ENCODE measurements at regions not wholly inside any gene's neighbourhood (a gene's known extent, or its start where the extent isn't known, plus 50 kb on each side); places are given as distances from the start of the nearest gene placed in this dataset.
A peak's percentile ranks its signal among the peaks of the same experiment; 100 is the strongest.

DNA sequence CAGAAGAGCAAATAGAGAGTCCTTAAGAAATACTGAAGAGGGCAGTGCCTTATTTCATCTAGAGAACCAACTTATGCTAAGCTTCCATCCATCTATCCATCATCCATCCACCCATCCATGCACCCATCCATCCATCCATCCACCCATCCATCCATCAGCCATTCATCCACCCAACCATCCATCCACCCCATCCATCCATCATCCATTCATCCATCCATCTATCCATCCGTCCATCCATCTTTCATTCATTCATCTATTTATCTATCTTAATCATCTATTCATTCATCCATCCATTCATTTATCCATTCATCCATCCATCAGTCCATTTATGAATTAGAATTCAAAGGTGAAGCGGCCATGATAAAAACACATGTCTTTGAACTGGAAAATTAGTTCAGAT, 171.5 kb upstream of the FMN2 start:
- FAIRE-seq, result no peak
- no peak for DNase-seq (ENCODE audit: low spot score)

DNA sequence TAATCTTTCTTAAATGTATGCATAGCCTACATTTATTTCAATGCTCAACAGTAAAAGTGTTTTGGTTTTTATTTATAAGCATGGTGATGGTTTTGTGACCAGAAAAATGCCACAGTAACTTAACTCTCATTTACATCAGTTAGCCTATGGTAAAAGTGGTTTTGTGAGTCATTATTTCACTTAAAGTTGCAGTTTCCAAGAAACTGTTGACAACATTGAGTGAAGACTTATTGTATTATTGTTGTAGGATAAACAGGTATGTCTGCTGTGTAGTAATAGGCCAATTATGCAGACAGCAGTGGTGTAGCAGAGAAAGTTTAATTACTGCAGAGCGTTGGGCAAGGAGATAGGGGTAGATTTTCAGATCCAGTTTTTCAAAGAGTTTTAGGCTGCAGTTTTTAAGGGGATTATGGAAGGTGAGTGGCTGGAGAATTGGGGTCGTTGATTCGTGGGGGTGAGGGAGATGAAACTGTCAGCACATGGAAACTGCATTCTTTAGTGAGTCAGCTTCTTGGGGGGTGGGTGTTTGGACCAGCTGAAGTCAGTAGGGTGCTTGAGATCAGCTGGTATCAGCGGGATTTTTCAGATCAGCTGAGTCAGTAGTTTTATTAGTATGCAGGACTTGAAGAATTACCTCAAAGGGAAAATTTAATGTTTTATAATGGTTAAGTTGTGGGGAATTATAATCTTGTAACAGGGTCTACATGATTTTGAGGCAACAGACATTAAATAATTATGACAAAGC, 168.7 kb upstream of the FMN2 start:
- no peak for FAIRE-seq

DNA sequence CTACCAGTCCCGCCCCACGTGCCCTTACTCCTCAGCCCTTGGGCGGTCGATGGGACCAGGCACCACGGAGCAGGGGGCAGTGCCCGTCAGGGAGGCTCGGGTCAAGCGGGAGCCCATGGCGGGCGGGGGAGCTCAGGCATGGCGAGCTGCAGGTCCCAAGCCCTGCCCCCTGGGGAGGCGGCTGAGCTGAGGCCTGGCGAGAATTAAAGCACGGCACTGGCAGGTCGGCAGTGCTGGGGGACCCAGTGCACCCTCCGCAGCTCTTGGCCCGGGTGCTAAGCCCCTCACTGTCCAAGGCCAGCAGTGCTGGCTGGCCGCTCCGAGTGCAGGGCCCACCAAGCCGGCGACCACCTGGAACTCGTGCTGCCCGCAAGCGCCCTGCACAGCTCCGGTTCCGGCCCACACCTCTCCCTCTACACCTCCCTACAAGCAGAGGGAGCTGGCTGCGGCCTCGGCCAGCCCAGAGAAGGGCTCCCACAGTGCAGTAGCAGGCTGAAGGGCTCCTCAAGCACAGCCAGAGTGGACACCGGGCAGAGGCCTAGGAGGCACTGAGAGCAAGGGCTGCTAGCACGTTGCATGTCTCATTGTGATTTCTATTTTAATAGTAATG, 166.8 kb upstream of the FMN2 start:
- DNase-seq (ENCODE audit: low spot score), result no peak
- no peak for FAIRE-seq

More for the DNA sequence above, 168.7 kb upstream of the FMN2 start:
- DNase-seq (ENCODE audit: low spot score), result no peak

DNA sequence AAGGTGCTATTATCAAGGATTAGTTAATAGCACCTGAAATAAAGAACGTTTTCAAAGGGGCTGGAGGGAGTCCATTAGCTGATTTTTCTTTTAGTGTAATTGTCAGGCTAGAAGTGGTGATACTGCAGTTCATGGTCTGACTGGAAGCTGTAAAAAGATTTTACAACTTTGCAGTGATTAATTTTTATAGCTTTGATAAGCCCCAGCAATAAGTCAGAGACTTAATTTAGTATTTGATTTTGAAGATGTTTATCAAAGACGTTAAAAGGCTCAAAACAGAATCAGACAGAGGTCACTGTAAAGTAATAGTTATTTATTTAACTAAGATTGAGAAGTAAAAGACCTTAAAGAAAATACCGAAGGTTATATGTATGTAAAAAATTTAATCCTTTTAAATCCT, 165.5 kb upstream of the FMN2 start:
- DNase-seq (ENCODE audit: low spot score) (no peak), FAIRE-seq (no peak)

DNA sequence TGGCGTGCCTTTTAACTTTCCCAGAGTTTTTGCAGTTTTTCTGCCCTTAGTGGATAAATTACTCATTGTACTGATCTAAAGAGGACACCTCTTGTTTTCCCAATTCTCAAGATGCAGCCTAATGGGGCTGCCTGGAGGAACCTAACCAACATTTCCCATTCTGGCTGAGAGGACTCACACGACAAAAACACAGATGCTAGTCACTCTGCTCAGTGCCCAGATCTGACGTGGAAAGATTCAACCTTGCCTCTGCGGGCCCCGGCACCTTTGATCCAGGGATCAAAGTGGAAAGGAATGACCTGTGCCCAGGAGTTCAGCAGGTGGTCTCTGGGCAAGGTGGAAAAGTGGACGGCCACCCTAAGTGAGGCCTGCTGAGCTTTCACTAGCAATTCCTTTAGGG, 162.4 kb upstream of the FMN2 start:
- DNase-seq (ENCODE audit: low spot score), result no peak
- no peak for FAIRE-seq

DNA sequence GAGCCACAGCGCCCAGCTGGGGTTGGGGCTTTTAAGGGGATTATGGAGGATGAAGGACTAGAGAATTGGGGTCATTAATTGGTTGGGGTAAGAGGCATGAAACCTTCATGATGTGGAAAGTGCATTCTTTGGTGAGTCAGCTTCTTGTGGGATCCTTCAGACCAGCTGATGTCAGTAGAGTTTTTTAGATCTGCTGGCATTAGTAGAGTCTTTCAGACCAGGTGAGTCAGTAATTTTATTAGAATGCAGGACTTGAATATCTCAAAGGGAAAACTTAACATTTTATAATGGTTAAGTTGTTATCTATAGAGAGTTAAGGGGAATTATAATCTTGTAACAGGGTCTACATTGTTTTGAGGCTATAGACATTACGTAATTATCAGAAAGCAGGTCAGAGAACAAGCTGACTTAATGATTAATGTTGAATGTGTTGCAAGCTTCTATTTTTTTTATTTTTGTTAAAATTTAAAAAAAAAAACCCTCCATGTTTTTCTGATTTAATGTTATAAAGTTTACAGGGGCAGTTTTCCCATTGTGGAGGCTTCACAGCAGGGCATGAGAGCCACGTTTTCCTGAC, 160.9 kb upstream of the FMN2 start:
- DNase-seq (ENCODE audit: low spot score) (no peak), FAIRE-seq (no peak)

DNA sequence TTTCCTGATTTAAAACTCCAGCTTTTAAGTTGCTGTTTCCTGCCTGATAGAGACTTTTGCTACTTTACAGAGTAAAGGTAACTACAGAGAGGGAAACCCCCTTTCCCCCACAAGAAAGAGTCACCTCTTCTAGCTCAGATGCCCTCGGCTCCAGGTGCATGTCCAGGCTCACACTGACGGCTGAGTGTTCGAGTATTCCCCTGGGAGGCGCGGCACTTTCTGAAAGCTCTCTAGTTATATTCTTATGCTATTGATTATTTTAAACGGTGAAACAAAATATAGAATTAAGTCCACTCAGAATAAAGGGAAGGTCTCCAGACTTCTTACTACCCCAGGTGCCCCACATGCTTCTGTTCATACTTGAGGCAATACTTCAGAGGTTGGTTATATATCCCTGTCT, 160.3 kb upstream of the FMN2 start:
- FAIRE-seq, result no peak
- no peak for DNase-seq (ENCODE audit: low spot score)

DNA sequence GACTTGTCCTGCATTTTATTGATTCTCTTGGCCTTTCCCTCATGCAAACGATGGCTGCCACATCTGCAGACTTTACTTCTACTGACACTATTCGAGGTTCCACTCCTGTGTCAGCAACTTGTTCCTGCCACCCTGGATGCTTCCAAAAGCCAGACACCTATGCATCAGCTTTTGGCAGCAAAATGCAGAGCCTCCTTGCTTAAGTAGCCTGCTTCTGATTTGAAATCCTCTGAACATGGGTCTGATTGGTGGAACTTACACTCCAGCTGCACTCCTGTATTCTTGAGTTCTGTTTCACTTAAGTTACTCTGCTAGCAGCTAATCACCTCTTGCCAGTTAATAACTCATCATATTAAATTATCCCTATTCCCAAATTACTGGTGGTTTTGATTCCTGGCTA, 152.1 kb upstream of the FMN2 start:
- FAIRE-seq, result no peak
- no peak for DNase-seq (ENCODE audit: low spot score)

DNA sequence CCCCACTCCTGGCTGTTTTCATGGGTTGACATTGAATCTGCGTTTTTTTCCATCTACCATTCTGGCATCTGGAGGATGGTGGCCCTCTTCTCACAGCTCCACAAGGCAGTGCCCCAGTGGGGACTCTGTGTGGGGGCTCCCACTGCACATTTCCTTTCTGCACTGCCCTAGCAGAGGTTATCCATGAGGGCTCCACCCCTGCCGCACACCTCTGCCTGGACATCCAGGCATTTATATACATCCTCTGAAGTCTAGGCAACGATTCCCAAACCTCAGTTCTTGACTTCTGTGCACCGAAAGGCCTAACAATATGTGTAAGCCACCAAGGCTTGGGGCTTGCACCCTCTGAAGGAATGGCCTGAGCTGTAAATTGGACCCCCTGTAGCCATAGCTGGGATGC, 147.9 kb upstream of the FMN2 start:
- DNase-seq (ENCODE audit: low spot score) (no peak), FAIRE-seq (no peak)

DNA sequence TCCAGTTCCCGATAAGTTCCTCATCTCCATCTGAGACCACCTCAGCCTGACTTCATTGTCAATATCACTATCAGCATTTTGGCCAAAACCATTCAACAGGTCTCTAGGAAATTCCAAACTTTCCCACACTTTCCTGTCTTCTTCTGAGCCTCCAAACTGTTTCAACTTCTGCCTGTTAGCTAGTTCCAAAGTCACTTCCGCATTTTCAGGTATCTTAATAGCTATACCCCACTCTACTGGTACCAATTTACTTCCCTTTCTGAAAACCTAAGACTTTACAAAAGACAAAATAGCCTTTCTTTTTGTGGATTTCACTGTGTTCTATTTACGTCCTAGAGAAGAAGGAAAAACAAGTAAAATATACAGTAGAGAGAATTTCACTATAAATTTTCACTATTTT, 147.0 kb upstream of the FMN2 start:
- DNase-seq (ENCODE audit: low spot score) (no peak), FAIRE-seq (no peak)

DNA sequence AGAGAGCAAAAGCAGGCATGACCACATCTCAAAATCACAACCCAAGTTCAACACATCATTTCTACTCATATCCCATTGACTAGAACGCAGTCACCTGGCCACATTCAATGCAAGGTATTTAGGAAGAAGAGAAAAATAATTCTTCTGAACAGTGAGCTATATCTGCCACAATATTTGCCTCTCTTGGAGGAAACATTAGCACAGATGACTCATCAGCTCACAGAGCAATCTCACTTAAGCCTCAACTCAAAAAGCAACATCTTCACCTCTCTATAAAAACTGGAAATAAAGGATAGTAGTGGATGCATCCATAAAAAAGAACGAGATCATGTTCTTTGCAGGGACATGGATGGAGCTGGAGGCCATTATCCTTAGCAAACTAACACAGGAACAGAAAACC, 143.9 kb upstream of the FMN2 start:
- no peak for FAIRE-seq
- no peak for DNase-seq (ENCODE audit: low spot score)

DNA sequence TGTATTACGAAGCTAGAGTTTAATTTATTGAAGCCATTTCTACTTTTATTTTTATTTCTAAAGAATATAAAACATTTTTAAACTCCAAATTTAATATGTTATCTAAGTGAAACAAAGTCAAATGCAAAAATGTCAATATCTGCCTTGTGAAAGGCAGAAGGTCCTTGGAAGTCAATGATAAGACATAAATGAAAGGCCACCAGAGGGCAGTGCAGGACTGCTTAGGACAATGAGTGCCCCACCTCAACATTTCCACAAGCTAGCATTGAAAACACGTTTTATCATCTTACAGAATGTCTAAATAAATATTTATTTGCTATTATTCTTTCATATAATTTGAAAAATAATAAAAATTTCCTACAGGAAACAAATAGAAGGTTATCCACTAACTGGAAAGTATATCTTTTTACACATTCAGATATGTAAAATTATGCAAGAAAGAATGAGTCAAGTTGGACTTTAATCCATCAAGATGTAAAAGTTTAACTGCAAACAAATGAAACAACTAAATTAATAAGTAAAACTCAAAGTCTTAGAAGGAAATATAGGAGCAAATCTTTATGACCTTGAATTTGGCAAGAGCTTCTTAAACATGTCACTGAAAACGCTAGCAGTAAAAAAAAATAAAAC, 140.1 kb upstream of the FMN2 start:
- peak; percentile 77 for FAIRE-seq
- DNase-seq (ENCODE audit: low spot score), result peak; percentile 36

DNA sequence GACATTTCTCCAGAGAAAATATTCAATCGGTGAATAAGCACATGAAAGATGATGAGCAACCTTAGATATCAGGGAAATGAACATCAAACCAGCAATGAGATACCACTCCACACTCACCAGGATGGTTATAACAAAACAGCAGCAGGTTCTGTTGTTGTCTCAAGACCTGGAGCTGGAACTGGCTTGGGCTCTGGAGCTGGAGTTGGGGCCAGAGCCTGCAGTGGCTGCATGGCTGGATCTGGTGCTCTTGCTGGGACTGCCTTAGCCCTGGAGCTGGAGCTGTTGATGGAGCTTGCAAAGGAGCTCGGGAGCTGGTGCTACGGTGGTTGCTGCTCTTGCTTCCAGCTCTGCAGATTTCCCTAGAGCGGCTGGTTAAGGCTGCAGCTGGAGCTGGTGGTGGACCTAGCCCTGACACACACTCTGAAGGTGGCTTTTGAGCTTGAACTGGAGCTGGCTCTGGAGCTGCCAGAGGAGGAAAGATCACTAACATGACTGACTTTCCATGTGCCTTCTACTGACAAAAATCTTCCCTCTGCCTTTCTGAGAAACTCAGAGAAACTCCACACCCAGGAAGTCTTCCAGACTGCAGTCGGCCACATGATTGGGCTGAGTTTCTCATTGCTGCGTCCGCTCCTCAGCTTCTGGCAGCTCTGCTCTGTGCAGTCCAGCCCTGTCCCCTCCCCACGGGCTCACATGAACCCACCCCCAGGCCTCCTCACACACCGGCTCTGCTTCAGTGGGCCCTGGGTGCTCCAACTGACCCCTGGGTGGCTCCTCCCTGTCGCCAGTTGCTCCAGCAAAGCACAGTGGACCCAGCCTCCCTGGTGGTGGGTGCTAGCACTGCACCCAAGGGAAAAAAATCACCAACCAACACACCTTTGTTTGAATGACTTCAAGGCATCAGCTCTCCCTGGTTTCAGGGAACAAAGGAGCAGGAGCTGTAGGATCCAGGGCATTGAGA, 139.1 kb upstream of the FMN2 start:
- DNase-seq (ENCODE audit: low spot score), result no peak
- no peak for FAIRE-seq

DNA sequence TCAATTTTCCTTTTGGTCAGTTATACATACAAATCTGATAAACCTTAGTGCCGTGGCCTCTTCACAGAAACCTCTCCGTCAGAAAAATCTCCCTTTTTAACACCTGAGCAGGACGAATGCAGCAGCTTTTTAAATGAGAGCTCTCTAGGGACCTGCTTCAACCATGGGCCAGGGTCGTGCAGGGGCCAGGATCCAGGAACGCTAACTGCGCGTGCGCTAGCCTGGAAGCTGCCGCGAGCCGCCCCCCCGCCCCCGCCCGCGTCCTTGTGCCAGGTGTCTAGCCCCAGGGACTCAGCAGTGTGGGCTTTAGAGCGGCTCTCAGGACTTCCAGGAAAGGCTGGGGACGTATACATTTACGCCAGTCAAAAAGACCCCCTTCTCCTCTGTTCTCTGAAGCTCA, 136.8 kb upstream of the FMN2 start:
- DNase-seq (ENCODE audit: low spot score) (no peak), FAIRE-seq (no peak)

DNA sequence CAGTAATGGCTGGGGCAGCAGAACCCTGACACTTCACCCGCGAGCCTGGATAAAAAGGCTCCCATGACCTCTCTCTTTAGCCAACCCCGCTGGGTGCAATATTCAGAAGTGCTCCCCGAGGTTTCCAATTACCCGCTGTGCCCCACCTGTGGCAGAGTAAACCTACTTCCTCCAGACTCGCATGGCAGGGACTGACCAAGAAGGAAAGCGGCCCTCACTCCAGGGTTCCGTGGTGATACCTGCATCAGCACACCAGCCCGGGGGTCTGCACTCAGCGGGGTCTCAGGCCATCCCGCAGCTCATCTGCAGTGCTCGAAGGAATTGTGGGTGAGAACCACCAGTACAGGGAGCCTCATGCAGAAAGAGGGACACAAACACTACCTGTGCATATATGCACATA, 136.3 kb upstream of the FMN2 start:
- FAIRE-seq (no peak), DNase-seq (ENCODE audit: low spot score) (no peak)

DNA sequence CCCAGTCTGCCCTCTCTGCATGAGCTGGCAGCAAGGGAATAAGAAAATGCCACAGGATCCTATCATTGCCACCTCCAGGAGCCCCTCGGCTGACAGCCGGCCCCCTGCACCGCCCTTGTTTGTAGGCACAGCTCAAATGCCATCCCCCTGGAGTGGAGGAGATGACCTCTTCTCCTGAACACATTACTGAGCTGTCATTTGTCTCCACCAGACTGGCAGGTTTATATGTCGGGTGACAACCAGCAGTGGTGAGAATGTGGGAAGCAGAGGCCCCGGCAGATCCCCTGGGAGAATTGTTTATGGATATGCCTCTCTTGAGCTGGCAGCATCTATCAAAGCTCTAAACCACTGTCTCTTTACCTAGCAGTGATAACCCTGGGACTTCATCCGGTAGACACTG, 135.4 kb upstream of the FMN2 start:
- no peak for FAIRE-seq

DNA sequence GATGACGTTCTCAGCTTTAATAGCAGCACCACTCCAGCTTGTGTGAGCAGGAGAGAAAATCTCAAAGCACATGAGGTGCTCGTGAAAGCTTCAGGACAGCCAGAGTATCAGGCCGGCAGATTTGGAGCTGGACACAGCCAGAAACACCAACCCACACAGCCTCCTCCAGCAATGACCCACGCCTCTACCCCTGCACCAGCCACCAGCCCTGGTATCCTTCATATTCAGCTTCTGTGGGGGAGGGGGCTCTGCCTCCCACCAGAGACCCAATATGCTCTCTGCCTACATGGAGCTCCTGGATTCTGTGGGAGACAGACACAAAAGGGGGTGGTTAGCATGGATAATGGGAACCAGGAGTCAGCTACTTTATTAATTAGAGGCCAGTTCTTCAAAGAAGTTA, 133.6 kb upstream of the FMN2 start:
- DNase-seq (ENCODE audit: low spot score) (no peak), FAIRE-seq (no peak)

More for the DNA sequence above, 135.4 kb upstream of the FMN2 start:
- DNase-seq (ENCODE audit: low spot score), result no peak

DNA sequence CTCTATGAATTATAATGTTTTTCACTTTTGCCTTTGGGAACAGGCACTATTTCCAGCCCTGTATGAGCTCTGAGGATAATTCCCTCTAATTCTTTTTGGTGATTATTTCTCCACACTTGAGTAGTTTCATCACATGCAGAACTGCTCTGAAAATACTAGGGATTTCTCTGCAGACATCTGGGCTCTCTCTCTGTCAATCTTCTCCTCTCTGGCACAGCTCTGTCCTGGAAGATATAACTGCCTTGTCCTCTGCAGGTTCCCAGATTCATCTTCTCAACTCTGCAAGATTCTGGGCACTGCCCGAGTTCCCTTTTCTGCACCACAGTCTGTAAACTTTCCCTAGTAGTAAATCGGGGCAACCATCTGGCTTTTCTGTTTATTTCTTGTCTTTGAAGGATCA, 131.3 kb upstream of the FMN2 start:
- DNase-seq (ENCODE audit: low spot score) (no peak), FAIRE-seq (no peak)

DNA sequence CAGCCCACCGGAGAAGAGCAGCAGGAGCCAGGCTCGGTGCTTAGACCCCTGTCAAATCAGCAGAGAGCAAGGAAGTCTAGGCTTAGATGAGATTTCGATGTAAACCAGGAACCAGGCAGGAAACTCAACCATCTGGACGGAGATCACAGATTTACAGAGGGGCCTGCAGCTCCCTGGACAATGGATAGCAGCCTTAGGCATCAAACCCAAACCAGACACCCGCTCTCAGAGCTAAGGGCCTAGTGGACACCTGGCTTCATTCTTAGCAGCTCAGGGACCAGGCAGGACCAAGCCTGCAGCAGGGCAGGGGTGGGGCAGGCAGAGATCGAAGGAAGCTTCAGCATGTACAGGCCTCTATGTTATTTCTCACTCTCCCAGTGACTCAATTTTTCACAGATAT, 127.8 kb upstream of the FMN2 start:
- no peak for DNase-seq (ENCODE audit: low spot score)
- FAIRE-seq, result no peak

DNA sequence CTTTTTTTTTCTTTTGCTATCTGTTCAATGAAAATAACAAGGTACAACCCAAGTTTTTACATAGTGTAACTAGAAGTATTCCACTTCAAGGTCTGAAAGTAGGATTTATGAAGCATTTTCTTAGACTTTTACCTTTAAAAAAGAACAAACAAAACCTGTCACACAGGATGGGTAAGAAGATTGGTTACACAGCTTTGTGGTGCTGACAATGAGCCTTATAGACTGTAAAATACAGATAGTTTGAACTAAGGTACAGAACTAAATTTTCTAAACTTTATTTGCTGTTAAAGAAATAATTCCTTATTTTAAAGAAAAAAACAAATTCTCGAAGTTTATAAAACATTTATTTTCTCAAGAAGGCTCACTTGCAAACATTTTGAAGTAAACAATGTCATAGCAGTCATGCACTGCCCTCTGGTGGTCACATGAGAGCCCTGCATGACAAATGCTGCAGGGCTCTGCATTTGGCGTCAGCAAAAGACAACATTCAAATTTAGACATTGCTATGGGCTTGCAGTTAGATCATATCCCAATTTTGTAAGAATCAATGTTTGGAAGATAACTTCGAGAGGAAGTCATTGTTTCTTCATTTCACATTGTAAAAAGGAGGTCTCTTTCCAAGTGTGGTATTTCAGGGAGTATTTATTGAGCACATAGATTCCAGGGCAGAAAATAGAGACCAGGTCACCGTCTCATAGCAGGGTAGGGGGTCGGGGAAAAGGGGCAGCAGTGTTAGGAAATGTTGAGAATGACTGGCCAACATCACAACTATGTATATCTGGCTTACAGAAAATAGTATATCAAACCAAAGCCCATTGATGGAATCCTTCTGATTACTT, 115.3 kb upstream of the FMN2 start:
- FAIRE-seq (peak; percentile 21), DNase-seq (ENCODE audit: low spot score) (peak; percentile 16)

DNA sequence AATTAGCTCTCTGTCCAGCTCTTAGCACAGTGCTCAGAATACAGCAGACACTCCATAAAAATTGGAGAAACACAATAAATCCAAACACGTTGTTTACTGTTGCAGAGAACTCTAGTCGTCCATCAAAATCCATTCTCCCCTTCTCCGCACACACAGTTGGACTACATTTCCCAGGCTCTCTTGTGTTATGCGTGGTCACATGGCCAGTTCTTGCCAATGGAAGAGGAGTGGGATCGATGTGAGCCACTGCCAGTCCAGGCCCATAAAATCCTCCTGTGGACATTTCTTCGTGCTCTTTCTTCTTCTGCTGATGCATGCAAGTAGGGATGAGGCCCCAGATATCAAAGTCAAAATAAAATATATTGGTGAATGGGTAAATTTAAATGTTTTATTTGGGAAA, 114.3 kb upstream of the FMN2 start:
- FAIRE-seq (no peak), DNase-seq (ENCODE audit: low spot score) (no peak)

Measured in RCC 7860 (cell line).